ENCODE measurements at regions not wholly inside any gene's neighbourhood (a gene's known extent, or its start where the extent isn't known, plus 50 kb on each side); places are given as distances from the start of the nearest gene placed in this dataset.

DNA sequence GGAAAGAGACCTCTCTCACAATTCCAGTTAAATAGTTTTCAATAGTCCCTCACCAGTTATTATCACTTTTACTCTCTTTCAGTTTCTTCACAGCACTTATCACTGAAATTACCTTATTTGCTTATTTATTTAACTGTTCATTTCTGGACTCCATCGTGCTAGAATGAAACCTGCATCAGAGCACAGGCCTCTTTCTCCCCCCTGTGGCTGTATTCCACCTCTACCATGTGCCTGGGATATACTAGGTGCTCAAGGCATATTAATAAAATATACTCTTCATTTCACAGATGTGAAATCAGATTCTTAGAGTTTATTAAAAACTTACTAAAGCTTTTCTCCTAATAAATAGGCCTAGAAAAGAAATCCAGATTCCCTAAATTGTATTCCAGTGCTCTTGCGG lies 308.9 kb upstream of the MON1B start:
- Histone ChIP-seq H3K4me1 (ENCODE audit: control insufficient read depth in 1 of 2, insufficient read depth in 1 of 2, low read depth in 1 of 2, low read length in 1 of 2) (no peaks in the 10 kb centered on the region), H3K27ac (no peak overlapping the region), H3K9me3 (no peaks in the 10 kb centered on the region), H3K27me3 (no peaks in the 10 kb centered on the region), H3K4me3 (ENCODE audit: low read depth in 1 of 2, low read length in 1 of 2) (no peak overlapping the region), H3K36me3 (no peaks in the 10 kb centered on the region)
- no peak for TF ChIP-seq CTCF (IDR thresholded peaks at IDR 0.05)

DNA sequence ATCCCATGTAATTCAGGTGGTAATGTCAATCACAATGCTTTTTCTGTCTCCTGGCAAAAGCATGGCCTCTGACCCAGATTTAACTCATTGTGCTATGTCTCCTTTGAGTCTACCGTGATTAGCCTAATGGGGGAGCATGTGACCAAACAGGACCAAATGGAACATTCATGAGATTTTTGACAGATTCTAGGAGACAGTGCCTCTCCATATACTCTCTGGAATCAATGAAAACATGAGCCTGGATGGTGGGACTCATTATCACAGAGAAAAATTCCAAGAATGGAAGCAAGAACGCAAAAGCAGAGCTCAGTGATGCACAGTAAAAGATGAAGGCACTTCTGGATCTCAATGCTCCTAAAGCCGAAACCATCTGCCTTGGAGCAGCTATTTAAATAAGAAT lies 307.9 kb upstream of the MON1B start:
- TF ChIP-seq CTCF (IDR thresholded peaks at IDR 0.05): no peak
- H3K27me3 ChIP-seq: no peaks in the 10 kb centered on the region
- H3K4me3 ChIP-seq (ENCODE audit: low read depth in 1 of 2, low read length in 1 of 2): no peak overlapping the region
- H3K36me3 ChIP-seq: no peaks in the 10 kb centered on the region
- no peaks in the 10 kb centered on the region for H3K4me1 ChIP-seq (ENCODE audit: control insufficient read depth in 1 of 2, insufficient read depth in 1 of 2, low read depth in 1 of 2, low read length in 1 of 2)
- H3K27ac ChIP-seq: no peak overlapping the region
- no peaks in the 10 kb centered on the region for H3K9me3 ChIP-seq

DNA sequence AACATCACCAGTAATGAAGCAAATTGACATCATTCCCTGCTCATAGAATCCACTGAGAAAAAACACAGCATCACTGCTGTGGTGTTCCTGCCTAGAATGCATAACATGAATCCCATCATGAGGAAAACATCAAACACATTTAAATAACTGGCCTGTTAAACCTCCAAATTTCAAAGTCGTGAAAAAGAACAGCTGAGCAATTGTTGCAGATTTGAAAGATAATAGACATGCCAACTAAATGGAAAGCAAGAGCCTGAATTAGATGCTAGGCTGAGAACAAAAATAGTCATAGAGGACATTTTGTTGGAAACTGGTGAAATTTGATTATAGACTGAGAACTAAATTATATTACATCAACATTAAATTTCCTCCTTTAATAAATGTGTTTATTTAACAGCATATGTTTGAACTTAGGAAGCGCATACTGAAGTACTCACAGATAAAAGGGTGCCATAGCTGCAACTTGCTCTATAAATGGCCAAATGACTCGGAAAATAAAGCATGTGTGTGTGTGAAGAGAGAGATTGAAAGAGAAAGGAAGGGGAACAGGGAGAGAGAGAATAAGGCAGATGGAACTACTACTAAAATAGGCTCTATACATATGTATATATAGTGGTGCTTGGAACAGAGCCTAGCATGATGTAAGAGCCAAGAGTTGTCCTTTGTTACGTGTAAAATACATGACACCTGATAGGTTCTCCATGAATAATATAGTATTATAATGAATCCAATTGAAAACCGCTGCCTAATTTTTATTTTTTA lies 305.0 kb upstream of the MON1B start:
- H3K9me3 ChIP-seq: no peaks in the 10 kb centered on the region
- no peaks in the 10 kb centered on the region for H3K27me3 ChIP-seq
- H3K27ac ChIP-seq: no peak overlapping the region
- no peaks in the 10 kb centered on the region for H3K4me1 ChIP-seq (ENCODE audit: control insufficient read depth in 1 of 2, insufficient read depth in 1 of 2, low read depth in 1 of 2, low read length in 1 of 2)
- H3K4me3 ChIP-seq (ENCODE audit: low read depth in 1 of 2, low read length in 1 of 2): no peak overlapping the region
- TF ChIP-seq CTCF (IDR thresholded peaks at IDR 0.05): no peak
- no peaks in the 10 kb centered on the region for H3K36me3 ChIP-seq

DNA sequence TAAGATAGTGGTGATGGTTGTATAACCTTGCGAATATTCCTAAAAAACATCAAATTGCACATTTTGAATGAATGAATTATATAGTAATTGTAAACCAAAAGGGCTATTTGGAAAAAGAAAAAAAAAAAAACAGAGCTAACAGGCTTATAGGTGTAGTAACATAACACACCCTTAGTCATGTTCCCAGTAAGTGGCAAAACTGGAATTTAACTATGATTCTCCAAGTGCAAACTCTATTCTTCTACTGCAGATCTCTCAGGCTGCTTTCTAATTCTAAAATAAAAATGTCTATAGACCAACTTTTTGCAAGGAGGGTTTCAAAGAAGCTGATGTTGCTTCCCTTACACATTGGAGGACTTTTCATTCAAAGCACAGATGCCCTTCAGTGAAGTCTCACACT lies 293.2 kb upstream of the MON1B start:
- Histone ChIP-seq H3K9me3 (no peaks in the 10 kb centered on the region), H3K4me3 (ENCODE audit: low read depth in 1 of 2, low read length in 1 of 2) (no peak overlapping the region), H3K4me1 (ENCODE audit: control insufficient read depth in 1 of 2, insufficient read depth in 1 of 2, low read depth in 1 of 2, low read length in 1 of 2) (no peaks in the 10 kb centered on the region), H3K36me3 (no peaks in the 10 kb centered on the region), H3K27me3 (no peaks in the 10 kb centered on the region), H3K27ac (no peak overlapping the region)
- no peak for TF ChIP-seq CTCF (IDR thresholded peaks at IDR 0.05)

DNA sequence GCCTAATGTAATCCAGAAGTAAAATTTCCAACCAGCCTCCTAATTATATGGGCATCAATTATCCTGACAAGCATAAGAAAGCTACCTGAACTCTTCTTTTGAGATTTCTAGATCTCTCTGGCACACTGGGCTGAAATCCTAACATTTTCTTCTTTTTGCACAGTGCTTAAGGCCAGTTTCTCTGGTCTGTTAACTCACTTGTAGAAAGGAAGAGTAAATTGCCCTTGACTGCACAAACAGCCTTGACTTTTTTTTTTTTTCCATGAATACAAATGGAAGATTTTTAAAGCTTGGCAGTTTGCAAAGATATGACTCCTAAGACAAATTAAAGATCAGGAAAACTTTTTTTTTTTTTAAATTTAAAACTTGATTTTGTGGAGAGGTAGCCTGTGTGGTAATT lies 291.2 kb upstream of the MON1B start:
- no peak for TF ChIP-seq CTCF (IDR thresholded peaks at IDR 0.05)
- Histone ChIP-seq H3K27me3 (no peaks in the 10 kb centered on the region), H3K4me1 (ENCODE audit: control insufficient read depth in 1 of 2, insufficient read depth in 1 of 2, low read depth in 1 of 2, low read length in 1 of 2) (no peaks in the 10 kb centered on the region), H3K9me3 (no peaks in the 10 kb centered on the region), H3K27ac (no peak overlapping the region), H3K4me3 (ENCODE audit: low read depth in 1 of 2, low read length in 1 of 2) (no peak overlapping the region), H3K36me3 (no peaks in the 10 kb centered on the region)

All from neutrophil (primary cell).